ENCODE measurements at regions not wholly inside any gene's neighbourhood (a gene's known extent, or its start where the extent isn't known, plus 50 kb on each side); places are given as distances from the start of the nearest gene placed in this dataset.

GRCh38 chr5:117812861-117813260 lies 1175.5 kb downstream of the DTWD2 start:
- H3K27ac ChIP-seq = no peak overlapping the region
- H3K4me1 ChIP-seq (replicated peaks) = no peaks in the 10 kb centered on the region
- DNase-seq (ENCODE audit: low read depth in 1 of 2, low spot score in 2 of 2) = no peak
- no peaks in the 10 kb centered on the region for H3K36me3 ChIP-seq
- no peaks in the 10 kb centered on the region for H3K27me3 ChIP-seq (replicated peaks)
- H3K4me3 ChIP-seq = no peak overlapping the region
- H3K9me3 ChIP-seq (replicated peaks) = peaks cover 15% of the 10 kb centered on the region

GRCh38 chr5:117809251-117809650 lies 1179.1 kb downstream of the DTWD2 start:
- Histone ChIP-seq H3K9me3 (replicated peaks) (peaks cover 12% of the 10 kb centered on the region), H3K27me3 (replicated peaks) (no peaks in the 10 kb centered on the region), H3K4me3 (no peak overlapping the region), H3K27ac (no peak overlapping the region), H3K4me1 (replicated peaks) (no peaks in the 10 kb centered on the region), H3K36me3 (no peaks in the 10 kb centered on the region)
- no peak for DNase-seq (ENCODE audit: low read depth in 1 of 2, low spot score in 2 of 2)

- Histone ChIP-seq H3K27me3 (replicated peaks) (no peaks in the 10 kb centered on the region), H3K27ac (no peak overlapping the region), H3K4me1 (replicated peaks) (no peaks in the 10 kb centered on the region), H3K4me3 (no peak overlapping the region), H3K9me3 (replicated peaks) (peaks cover 11% of the 10 kb centered on the region; the same call in 1 of the 2 replicates), H3K36me3 (no peaks in the 10 kb centered on the region)
- no peak for DNase-seq (ENCODE audit: low read depth in 1 of 2, low spot score in 2 of 2)
These were observed 1183.3 kb downstream of the DTWD2 start for GRCh38 chr5:117805058-117805457.

GRCh38 chr5:117803533-117803932 lies 1184.8 kb downstream of the DTWD2 start:
- Histone ChIP-seq H3K4me1 (replicated peaks) (no peaks in the 10 kb centered on the region), H3K36me3 (no peaks in the 10 kb centered on the region), H3K9me3 (replicated peaks) (0 out of 2 replicates have a peak, but pooled peaks cover 7% of the 10 kb centered on the region), H3K4me3 (no peak overlapping the region), H3K27ac (no peak overlapping the region), H3K27me3 (replicated peaks) (no peaks in the 10 kb centered on the region)
- DNase-seq (ENCODE audit: low read depth in 1 of 2, low spot score in 2 of 2) = peak in 1 of 2 experiments; percentile 16

- no peak overlapping the region for H3K27ac ChIP-seq
- no peaks in the 10 kb centered on the region for H3K36me3 ChIP-seq
- no peaks in the 10 kb centered on the region for H3K4me1 ChIP-seq (replicated peaks)
- H3K4me3 ChIP-seq = no peak overlapping the region
- no peak for DNase-seq (ENCODE audit: low read depth in 1 of 2, low spot score in 2 of 2)
- no peaks in the 10 kb centered on the region for H3K27me3 ChIP-seq (replicated peaks)
- H3K9me3 ChIP-seq (replicated peaks) = 0 out of 2 replicates have a peak, but pooled peaks cover 5% of the 10 kb centered on the region
These were observed 1186.8 kb downstream of the DTWD2 start for GRCh38 chr5:117801583-117801982.

GRCh38 chr5:117800261-117800660 lies 1188.1 kb downstream of the DTWD2 start:
- Histone ChIP-seq H3K4me3 (no peak overlapping the region), H3K4me1 (replicated peaks) (no peaks in the 10 kb centered on the region)
- no peak for DNase-seq (ENCODE audit: low read depth in 1 of 2, low spot score in 2 of 2)

GRCh38 chr5:117794847-117795246 lies 1193.5 kb downstream of the DTWD2 start:
- no peak for DNase-seq (ENCODE audit: low read depth in 1 of 2, low spot score in 2 of 2)
- Histone ChIP-seq H3K4me1 (replicated peaks) (no peaks in the 10 kb centered on the region), H3K36me3 (no peaks in the 10 kb centered on the region), H3K9me3 (replicated peaks) (no peaks in the 10 kb centered on the region; the same call in 1 of the 2 replicates), H3K4me3 (no peak overlapping the region), H3K27me3 (replicated peaks) (no peaks in the 10 kb centered on the region), H3K27ac (no peak overlapping the region)

More at GRCh38 chr5:117800261-117800660, 1188.1 kb downstream of the DTWD2 start:
- Histone ChIP-seq H3K27ac (no peak overlapping the region), H3K9me3 (replicated peaks) (0 out of 2 replicates have a peak, but pooled peaks cover 2% of the 10 kb centered on the region), H3K36me3 (no peaks in the 10 kb centered on the region), H3K27me3 (replicated peaks) (no peaks in the 10 kb centered on the region)

- Histone ChIP-seq H3K27me3 (replicated peaks) (no peaks in the 10 kb centered on the region), H3K4me3 (no peak overlapping the region), H3K36me3 (no peaks in the 10 kb centered on the region), H3K27ac (no peak overlapping the region), H3K9me3 (replicated peaks) (no peaks in the 10 kb centered on the region; the same call in 1 of the 2 replicates), H3K4me1 (replicated peaks) (no peaks in the 10 kb centered on the region)
- no peak for DNase-seq (ENCODE audit: low read depth in 1 of 2, low spot score in 2 of 2)
These were observed 1194.4 kb downstream of the DTWD2 start for GRCh38 chr5:117793963-117794362.

- Histone ChIP-seq H3K4me1 (replicated peaks) (no peaks in the 10 kb centered on the region), H3K27ac (no peak overlapping the region), H3K27me3 (replicated peaks) (no peaks in the 10 kb centered on the region), H3K36me3 (no peaks in the 10 kb centered on the region), H3K9me3 (replicated peaks) (peaks cover 3% of the 10 kb centered on the region), H3K4me3 (no peak overlapping the region)
- DNase-seq (ENCODE audit: low read depth in 1 of 2, low spot score in 2 of 2) = no peak
These were observed 1195.9 kb downstream of the DTWD2 start for GRCh38 chr5:117792476-117792875.

- Histone ChIP-seq H3K27ac (no peak overlapping the region), H3K4me1 (replicated peaks) (no peaks in the 10 kb centered on the region), H3K4me3 (no peak overlapping the region), H3K9me3 (replicated peaks) (peaks cover 11% of the 10 kb centered on the region), H3K36me3 (no peaks in the 10 kb centered on the region), H3K27me3 (replicated peaks) (no peaks in the 10 kb centered on the region)
- no peak for DNase-seq (ENCODE audit: low read depth in 1 of 2, low spot score in 2 of 2)
These were observed 1199.8 kb downstream of the DTWD2 start for GRCh38 chr5:117788596-117788995.

GRCh38 chr5:117779171-117779570 lies 1204.5 kb upstream of the SEMA6A start:
- H3K27me3 ChIP-seq (replicated peaks) = no peaks in the 10 kb centered on the region
- no peaks in the 10 kb centered on the region for H3K4me1 ChIP-seq (replicated peaks)
- H3K36me3 ChIP-seq = no peaks in the 10 kb centered on the region
- H3K9me3 ChIP-seq (replicated peaks) = peaks cover 8% of the 10 kb centered on the region
- no peak overlapping the region for H3K4me3 ChIP-seq
- no peak overlapping the region for H3K27ac ChIP-seq
- DNase-seq (ENCODE audit: low read depth in 1 of 2, low spot score in 2 of 2) = no peak

GRCh38 chr5:117776977-117777376 lies 1202.4 kb upstream of the SEMA6A start:
- Histone ChIP-seq H3K9me3 (replicated peaks) (peaks cover 5% of the 10 kb centered on the region), H3K36me3 (no peaks in the 10 kb centered on the region), H3K27me3 (replicated peaks) (no peaks in the 10 kb centered on the region), H3K27ac (no peak overlapping the region), H3K4me3 (no peak overlapping the region), H3K4me1 (replicated peaks) (no peaks in the 10 kb centered on the region)
- no peak for DNase-seq (ENCODE audit: low read depth in 1 of 2, low spot score in 2 of 2)

- no peak overlapping the region for H3K27ac ChIP-seq
- H3K9me3 ChIP-seq (replicated peaks) = peaks cover 5% of the 10 kb centered on the region
- H3K27me3 ChIP-seq (replicated peaks) = no peaks in the 10 kb centered on the region
- no peak overlapping the region for H3K4me3 ChIP-seq
- H3K36me3 ChIP-seq = no peaks in the 10 kb centered on the region
- no peak for DNase-seq (ENCODE audit: low read depth in 1 of 2, low spot score in 2 of 2)
- H3K4me1 ChIP-seq (replicated peaks) = no peaks in the 10 kb centered on the region
These were observed 1195.3 kb upstream of the SEMA6A start for GRCh38 chr5:117769877-117770276.

- H3K27ac ChIP-seq = no peak overlapping the region
- no peaks in the 10 kb centered on the region for H3K36me3 ChIP-seq
- H3K4me3 ChIP-seq = no peak overlapping the region
- DNase-seq (ENCODE audit: low read depth in 1 of 2, low spot score in 2 of 2) = no peak
- 0 out of 2 replicates have a peak, but pooled peaks cover 2% of the 10 kb centered on the region for H3K9me3 ChIP-seq (replicated peaks)
- no peaks in the 10 kb centered on the region for H3K4me1 ChIP-seq (replicated peaks)
- no peaks in the 10 kb centered on the region for H3K27me3 ChIP-seq (replicated peaks)
These were observed 1188.6 kb upstream of the SEMA6A start for GRCh38 chr5:117763271-117763670.

GRCh38 chr5:117761186-117761585 lies 1186.6 kb upstream of the SEMA6A start:
- DNase-seq (ENCODE audit: low read depth in 1 of 2, low spot score in 2 of 2) = no peak
- Histone ChIP-seq H3K27me3 (replicated peaks) (no peaks in the 10 kb centered on the region), H3K9me3 (replicated peaks) (no peaks in the 10 kb centered on the region), H3K4me1 (replicated peaks) (no peaks in the 10 kb centered on the region), H3K4me3 (no peak overlapping the region), H3K36me3 (no peaks in the 10 kb centered on the region), H3K27ac (no peak overlapping the region)

Measured in SJSA1 (cell line).